NCI-H524 treated with DMSO at 0.1 percent for 48 hours (cell line): ENCODE measurements at regions not wholly inside any gene's neighbourhood (a gene's known extent, or its start where the extent isn't known, plus 50 kb on each side); places are given as distances from the start of the nearest gene placed in this dataset.
A peak's percentile ranks its signal among the peaks of the same experiment; 100 is the strongest.

Experiments
- DNase-seq: peaks from one replicate; lab custom pipeline; 2025; lab: John Stamatoyannopoulos, UW

DNA sequence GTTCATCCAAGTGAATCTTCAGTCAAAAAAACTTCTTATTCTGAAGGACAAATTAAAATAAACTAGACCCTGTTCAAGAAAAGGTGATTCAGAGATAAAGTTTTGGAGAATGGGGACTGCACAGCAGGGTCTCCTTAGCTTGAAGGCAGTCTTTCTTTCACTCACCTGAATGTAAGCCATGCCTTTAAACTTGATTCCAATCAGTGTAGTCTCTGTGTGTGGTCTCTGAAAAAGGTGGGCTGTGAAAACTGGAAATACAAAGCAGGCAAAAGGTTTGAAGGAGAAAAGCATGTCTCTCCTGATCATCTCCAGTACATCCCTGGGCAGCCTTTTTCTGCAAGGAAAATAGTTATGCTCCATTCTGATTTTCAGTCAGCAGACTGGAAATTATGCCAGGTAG is 188.0 kb upstream of the SASH1 start:
- no peak for DNase-seq

- DNase-seq: no peak
These were observed 187.3 kb upstream of the SASH1 start for GRCh38 chr6:148155293-148155692.

DNA sequence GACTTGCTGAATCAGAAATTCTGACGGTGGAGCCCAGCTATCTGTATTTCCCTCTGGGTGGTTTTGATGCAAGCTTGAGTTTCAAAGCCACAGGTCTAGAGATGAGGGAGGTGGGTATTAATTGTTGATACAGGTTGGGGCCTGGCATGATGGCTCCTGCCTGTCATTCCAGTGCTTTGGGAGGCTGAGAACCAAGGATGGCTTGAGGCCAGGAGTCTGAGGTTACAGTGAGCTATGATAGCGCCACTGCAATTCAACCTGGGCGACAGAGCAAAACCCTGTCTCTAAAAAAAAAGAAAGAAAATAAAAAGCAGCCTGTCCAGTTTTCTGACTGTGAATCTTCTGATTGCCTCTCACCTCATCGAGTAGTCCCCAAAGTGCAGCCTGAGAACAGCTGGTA is 184.8 kb upstream of the SASH1 start:
- no peak for DNase-seq

DNA sequence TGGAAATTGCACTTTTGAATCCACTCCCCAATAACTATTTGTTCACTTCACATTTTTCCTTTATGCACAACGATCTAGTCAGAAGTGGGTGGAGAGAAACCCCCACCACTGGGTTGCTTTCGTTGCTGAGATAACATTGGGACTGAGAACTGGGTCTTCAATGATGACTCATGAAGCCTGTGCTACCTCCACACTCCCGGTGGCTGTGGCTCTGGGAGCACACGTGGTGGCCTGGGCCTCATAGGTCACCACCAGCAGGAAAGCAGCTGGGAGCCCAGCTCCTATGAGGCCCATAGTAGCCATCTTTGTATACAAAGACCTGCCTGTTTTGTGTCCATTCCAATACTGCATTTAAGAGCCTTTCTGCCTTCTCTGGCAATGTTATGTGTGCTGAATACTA is 178.0 kb upstream of the SASH1 start:
- no peak for DNase-seq

DNA sequence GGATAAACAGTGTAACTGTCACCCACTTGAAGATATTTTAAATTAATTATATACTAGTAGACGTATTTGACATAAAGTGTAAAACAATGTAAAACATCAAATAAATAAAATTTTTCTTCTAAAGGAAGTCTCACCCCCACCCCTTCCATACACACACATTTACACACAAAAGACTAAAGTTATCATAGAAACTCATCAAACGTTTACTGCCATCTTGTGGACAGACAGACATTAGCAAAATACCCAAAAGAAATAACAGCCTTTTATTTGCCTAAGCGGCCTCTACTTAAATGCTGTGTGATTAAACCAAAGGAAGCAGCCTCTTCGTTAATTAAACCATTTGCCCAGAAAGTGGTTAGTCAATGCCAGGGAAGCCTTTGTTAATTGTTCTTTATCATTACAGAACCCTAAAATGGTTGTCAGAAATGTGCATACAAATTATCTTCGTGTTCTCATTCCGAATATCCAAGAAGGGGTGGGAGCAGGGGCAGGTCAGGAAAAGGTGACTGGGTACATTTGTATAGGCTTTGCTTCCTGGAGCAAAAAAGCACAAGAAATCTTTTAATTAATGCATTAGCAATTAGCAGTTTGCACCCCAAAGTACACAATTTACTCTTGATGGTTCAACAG is 176.2 kb upstream of the SASH1 start:
- peak; percentile 28 for DNase-seq

- DNase-seq: no peak
These were observed 172.9 kb upstream of the SASH1 start for GRCh38 chr6:148169706-148170105.

DNA sequence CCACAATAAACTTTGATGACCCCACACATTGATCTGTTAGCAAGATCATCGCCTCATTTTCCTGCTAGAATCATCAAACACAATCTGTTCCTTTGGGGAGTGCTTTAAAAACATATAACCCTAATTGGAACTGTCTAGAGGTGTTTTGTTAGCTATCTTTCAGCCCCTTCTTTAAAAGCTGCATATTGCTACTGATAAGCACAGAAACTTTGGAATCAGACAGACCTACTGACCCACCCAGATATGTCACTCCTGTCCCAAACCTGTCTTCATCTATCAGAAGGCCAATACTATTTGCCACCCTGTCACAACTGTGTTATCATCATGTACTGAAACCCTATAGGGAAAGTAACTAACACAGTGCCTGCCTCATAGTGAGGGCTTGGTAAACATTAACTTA is 172.4 kb upstream of the SASH1 start:
- DNase-seq: no peak

DNA sequence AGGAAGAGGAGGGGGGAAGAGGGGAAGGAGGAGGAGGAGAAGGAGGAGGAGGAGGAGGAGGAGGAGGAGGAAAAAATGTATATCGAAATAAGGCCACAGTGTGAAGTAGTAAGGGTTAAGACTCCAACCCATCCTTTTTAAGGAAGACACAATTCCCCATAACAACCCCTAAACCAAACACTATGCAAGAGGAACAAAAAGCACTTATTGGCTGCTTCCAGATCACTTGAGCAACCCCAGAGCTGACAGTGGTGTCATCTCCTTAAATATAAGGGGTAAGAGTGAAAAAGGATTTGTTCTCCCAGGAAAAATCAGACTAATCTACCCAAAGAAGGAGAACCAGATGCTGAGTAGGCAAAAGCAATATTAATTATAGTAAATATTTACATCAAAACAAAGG is 169.1 kb upstream of the SASH1 start:
- DNase-seq: no peak

- DNase-seq: peak; percentile 17
These were observed 167.0 kb upstream of the SASH1 start for GRCh38 chr6:148175550-148176188.

DNA sequence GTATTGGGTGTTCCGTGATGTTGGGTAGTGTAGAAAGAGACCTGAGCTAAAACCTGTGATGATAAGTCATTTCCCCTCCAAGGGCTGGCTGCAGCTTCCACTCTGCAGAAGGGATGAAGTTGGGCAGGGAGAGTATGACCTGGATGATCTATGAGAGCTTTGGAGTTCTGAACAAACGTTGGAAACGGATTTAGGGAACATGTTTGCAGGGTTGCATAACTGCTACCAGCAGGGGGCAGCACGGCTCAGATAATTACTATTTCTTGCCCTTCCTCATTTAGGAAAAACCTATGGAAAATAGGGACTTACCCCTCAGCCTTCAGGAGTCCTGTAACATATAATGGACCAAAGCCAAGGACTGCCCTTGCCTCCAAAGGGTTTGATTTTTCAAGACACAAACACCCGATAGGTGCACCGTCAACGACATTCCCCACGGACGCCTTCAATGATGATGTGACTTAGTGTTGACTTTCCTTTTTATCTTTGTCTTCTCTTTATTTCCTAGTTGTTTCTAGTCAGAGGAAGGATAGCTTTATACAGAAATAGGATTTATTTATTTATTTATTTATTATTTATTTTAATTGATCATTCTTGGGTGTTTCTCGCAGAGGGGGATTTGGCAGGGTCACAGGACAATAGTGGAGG is 164.9 kb upstream of the SASH1 start:
- peak; percentile 74 for DNase-seq

DNA sequence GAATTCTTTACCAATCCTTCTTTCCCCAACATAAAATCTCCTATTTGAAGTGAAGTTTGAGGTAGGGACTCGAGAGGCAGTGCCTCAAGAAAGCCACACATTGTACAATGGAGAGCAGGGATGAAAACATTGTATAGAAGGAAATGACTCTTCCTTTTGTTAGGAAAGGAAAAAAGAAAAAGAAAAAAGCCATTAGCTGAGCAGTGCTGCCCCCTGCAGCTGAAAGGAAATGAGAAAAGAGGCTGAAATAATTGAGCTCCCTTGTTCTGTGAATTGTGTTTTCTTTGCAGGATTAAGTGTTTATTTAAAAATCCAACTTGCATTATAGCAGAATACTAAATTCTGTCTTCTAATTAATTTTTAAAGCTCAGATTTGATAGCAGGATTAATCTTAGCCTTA is 162.9 kb upstream of the SASH1 start:
- no peak for DNase-seq

- DNase-seq: no peak
These were observed 160.3 kb upstream of the SASH1 start for GRCh38 chr6:148182378-148182777.

- no peak for DNase-seq
These were observed 158.9 kb upstream of the SASH1 start for GRCh38 chr6:148183776-148184175.

DNA sequence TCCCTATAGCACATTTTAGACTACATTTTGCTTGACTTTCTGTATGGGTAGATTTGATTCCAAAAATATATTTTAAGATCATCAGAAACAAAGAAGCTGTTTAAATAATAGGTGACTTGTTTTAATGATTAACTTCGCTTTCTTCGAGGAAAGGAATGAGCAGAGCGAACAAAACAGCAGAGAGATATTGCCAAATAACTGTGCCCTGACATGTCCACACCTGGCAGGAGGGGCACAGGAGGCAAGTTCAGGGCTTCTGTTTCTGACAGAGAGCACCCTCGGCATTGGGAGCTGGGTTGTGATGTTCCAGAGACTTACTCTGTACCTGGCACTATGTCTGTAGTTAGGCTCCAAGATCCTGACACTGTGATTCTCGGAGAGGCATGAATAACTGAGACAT is 155.7 kb upstream of the SASH1 start:
- no peak for DNase-seq

DNA sequence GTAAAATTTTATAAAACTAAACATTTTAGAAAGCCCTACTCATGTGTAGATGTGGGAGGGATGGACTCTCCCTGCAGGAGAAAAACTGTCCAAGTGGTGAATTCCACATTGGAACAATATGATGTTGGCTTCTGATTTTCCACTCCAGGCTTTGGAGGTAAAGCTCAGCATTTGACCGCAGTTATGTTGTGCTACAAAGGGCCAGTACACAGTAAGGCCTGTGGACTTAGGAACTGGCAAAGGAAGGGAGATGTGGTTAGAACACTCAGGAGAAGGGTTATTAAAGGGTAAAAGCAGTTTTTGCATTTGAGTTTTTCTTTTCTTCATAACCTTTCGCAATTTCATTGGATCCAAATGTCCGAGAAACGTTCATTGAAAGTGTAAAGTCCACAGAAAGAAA is 150.3 kb upstream of the SASH1 start:
- no peak for DNase-seq

- no peak for DNase-seq
These were observed 149.5 kb upstream of the SASH1 start for GRCh38 chr6:148193063-148193680.

GRCh38 chr6:148195511-148195910 is 147.1 kb upstream of the SASH1 start:
- DNase-seq: no peak

DNA sequence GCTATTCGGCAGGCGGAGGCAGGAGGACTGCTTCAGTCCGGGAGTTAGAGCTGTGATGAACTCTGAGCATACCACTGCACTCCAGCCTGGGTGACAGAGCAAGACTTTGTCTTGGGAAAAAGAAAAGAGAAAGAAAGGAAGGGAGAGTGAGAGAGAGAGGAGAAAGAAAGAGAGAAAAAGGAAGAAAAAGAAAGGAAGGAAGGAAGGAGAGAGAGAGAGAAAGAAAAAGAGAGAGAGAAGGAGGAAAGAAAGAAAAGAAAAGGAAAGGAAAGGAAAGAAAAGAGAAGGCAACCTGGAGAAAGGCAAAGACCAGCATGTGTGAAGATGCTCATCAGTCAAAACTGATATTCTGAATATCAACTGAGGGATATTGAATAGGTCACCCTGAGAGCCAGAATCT is 143.1 kb upstream of the SASH1 start:
- no peak for DNase-seq

DNA sequence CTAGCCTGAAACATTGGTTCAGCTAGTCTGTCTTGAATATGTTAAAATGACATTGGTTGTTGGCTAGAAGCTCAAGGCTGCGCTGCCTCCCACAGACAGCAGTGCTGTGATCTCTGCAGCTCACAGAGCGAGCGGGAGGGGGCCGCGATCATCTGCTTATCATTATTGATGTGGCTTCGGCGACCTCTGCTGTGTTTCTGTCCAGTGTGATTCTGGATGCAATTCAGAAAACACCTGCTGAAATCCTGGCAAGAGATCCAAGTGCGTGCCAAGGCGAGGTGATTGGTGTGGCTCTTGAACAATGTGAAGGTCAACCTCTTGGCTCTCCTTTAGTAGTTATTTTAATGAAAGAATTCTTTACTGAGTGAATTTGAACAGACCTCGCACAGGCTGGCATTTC is 142.3 kb upstream of the SASH1 start:
- no peak for DNase-seq

DNA sequence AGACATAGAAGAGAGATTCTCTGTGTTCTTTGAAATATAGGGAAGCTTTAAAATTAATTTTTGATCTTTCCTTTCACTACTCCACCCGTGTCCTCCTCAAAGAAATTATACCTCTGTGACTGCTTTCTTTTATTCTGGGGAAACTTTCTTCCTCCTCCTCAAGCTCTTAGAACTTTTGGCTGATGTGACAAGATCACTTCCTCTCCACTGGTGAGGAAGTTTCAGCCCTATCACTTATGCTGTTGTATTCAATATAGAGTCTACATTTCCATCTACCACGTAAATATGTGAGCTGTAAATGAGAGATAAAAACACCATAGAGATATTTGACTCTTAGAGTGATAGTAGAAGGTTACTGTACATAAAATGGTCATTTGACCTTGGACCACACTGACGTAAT is 141.9 kb upstream of the SASH1 start:
- DNase-seq: no peak

- DNase-seq: peak; percentile 69
These were observed 139.2 kb upstream of the SASH1 start for GRCh38 chr6:148203281-148203925.

GRCh38 chr6:148203970-148204369 is 138.7 kb upstream of the SASH1 start:
- DNase-seq: peak; percentile 69

DNA sequence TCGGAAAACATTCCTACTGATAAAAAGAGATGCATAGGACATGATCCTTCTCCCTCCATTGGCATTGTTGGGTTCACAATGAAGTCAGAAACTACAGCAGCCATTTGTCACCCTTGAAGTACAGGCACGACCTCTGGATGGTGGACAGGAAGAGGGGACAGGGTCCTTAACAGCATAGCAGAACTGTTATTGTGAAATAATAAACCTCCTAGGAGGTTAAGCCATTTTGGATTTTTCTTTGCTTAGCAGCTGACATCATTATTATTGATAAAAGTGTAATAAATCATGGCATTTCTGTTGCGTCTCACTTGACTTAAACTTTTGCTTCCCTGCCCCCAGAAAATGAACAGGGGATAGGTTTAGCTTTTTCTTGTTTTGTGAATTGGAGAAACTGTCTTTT is 134.3 kb upstream of the SASH1 start:
- no peak for DNase-seq
